ENCODE measurements at regions not wholly inside any gene's neighbourhood (a gene's known extent, or its start where the extent isn't known, plus 50 kb on each side); places are given as distances from the start of the nearest gene placed in this dataset.

DNA sequence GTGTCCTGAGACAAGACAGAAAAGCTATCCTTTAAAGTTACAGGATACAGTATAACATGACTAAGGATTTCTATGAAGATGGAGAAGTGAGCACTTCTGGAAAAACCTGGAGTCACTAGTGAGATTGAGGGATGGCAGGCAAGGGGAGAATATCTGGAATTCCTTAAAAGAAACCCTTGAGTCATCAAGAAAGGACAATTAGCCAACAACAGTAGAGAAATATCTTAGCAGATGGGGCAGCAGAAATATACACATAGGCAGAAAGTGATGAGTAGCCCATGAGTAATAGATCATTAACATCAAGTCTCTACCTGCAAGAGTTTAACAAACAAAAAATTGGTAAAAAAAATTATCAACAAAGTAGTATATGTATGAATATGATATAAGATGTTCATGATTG, 858.8 kb upstream of the FRG1 start:
- H4K20me1 ChIP-seq (ENCODE audit: insufficient read depth): no peaks in the 10 kb centered on the region
- TF ChIP-seq CTCF (conservative IDR thresholded peaks at IDR 0.05; ENCODE audit: low read depth, low read length): no peak
- no peaks in the 10 kb centered on the region for H3K27me3 ChIP-seq (ENCODE audit: insufficient read depth, low read depth)
- no peak overlapping the region for H3K27ac ChIP-seq
- H3K4me1 ChIP-seq (ENCODE audit: low read depth, poor library complexity, severe bottlenecking): no peaks in the 10 kb centered on the region
- H3K79me2 ChIP-seq (ENCODE audit: insufficient read depth, low read depth): no peaks in the 10 kb centered on the region
- no peak overlapping the region for H2AFZ ChIP-seq (ENCODE audit: low read depth)
- H3K4me3 ChIP-seq (IDR thresholded peaks at IDR 0.05; ENCODE audit: insufficient read depth, low read depth, low read length): no peak overlapping the region
- no peak overlapping the region for H3K9ac ChIP-seq
- no peak overlapping the region for H3K4me2 ChIP-seq
- no peaks in the 10 kb centered on the region for H3K36me3 ChIP-seq (ENCODE audit: insufficient read depth)

GRCh38 chr4:189083769-189084168, 856.9 kb upstream of the FRG1 start:
- no peaks in the 10 kb centered on the region for H3K79me2 ChIP-seq (ENCODE audit: insufficient read depth, low read depth)
- H3K36me3 ChIP-seq (ENCODE audit: insufficient read depth): no peaks in the 10 kb centered on the region
- H3K4me3 ChIP-seq (IDR thresholded peaks at IDR 0.05; ENCODE audit: insufficient read depth, low read depth, low read length): no peak overlapping the region
- no peak overlapping the region for H3K9ac ChIP-seq
- H2AFZ ChIP-seq (ENCODE audit: low read depth): no peak overlapping the region
- no peak for TF ChIP-seq CTCF (conservative IDR thresholded peaks at IDR 0.05; ENCODE audit: low read depth, low read length)
- H4K20me1 ChIP-seq (ENCODE audit: insufficient read depth): no peaks in the 10 kb centered on the region
- no peak overlapping the region for H3K27ac ChIP-seq
- H3K27me3 ChIP-seq (ENCODE audit: insufficient read depth, low read depth): no peaks in the 10 kb centered on the region
- H3K4me1 ChIP-seq (ENCODE audit: low read depth, poor library complexity, severe bottlenecking): no peaks in the 10 kb centered on the region
- H3K4me2 ChIP-seq: no peak overlapping the region

GRCh38 chr4:189084671-189085070, 856.0 kb upstream of the FRG1 start:
- H4K20me1 ChIP-seq (ENCODE audit: insufficient read depth): no peaks in the 10 kb centered on the region
- H3K4me2 ChIP-seq: no peak overlapping the region
- no peak for TF ChIP-seq CTCF (conservative IDR thresholded peaks at IDR 0.05; ENCODE audit: low read depth, low read length)
- H3K36me3 ChIP-seq (ENCODE audit: insufficient read depth): no peaks in the 10 kb centered on the region
- H3K4me3 ChIP-seq (IDR thresholded peaks at IDR 0.05; ENCODE audit: insufficient read depth, low read depth, low read length): no peak overlapping the region
- H3K4me1 ChIP-seq (ENCODE audit: low read depth, poor library complexity, severe bottlenecking): no peaks in the 10 kb centered on the region
- no peak overlapping the region for H2AFZ ChIP-seq (ENCODE audit: low read depth)
- H3K27ac ChIP-seq: no peak overlapping the region
- H3K9ac ChIP-seq: no peak overlapping the region
- no peaks in the 10 kb centered on the region for H3K27me3 ChIP-seq (ENCODE audit: insufficient read depth, low read depth)
- H3K79me2 ChIP-seq (ENCODE audit: insufficient read depth, low read depth): no peaks in the 10 kb centered on the region

GRCh38 chr4:189087971-189088370, 852.7 kb upstream of the FRG1 start:
- Histone ChIP-seq H3K27ac (no peak overlapping the region), H3K4me1 (ENCODE audit: low read depth, poor library complexity, severe bottlenecking) (peaks cover 5% of the 10 kb centered on the region), H3K36me3 (ENCODE audit: insufficient read depth) (no peaks in the 10 kb centered on the region), H4K20me1 (ENCODE audit: insufficient read depth) (no peaks in the 10 kb centered on the region), H3K9ac (no peak overlapping the region), H3K79me2 (ENCODE audit: insufficient read depth, low read depth) (no peaks in the 10 kb centered on the region), H2AFZ (ENCODE audit: low read depth) (no peak overlapping the region), H3K4me3 (IDR thresholded peaks at IDR 0.05; ENCODE audit: insufficient read depth, low read depth, low read length) (no peak overlapping the region), H3K4me2 (no peak overlapping the region), H3K27me3 (ENCODE audit: insufficient read depth, low read depth) (no peaks in the 10 kb centered on the region)
- TF ChIP-seq CTCF (conservative IDR thresholded peaks at IDR 0.05; ENCODE audit: low read depth, low read length): no peak

DNA sequence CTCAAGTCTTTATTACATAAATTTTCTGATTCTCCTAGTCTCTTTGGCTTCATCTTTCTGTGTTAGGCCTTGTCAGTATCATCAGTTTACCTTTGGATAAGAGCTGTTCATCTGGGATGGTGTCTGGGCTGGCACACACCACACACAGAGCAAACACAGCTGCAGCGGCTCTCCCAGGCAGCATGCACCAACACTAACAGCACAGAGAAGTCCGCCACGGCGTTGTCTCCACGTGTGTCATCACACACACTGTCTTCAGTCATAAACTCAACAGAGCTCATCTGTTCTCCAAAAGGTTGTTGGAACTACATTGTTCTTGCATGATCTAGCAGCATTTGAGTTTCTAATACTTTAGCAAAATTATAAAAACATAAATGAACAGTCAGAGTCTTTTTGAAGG, 851.9 kb upstream of the FRG1 start:
- H3K27me3 ChIP-seq (ENCODE audit: insufficient read depth, low read depth): no peaks in the 10 kb centered on the region
- H3K4me1 ChIP-seq (ENCODE audit: low read depth, poor library complexity, severe bottlenecking): peaks cover 6% of the 10 kb centered on the region
- TF ChIP-seq CTCF (conservative IDR thresholded peaks at IDR 0.05; ENCODE audit: low read depth, low read length): no peak
- H3K9ac ChIP-seq: no peak overlapping the region
- no peaks in the 10 kb centered on the region for H3K36me3 ChIP-seq (ENCODE audit: insufficient read depth)
- H3K27ac ChIP-seq: no peak overlapping the region
- H3K4me2 ChIP-seq: no peak overlapping the region
- no peaks in the 10 kb centered on the region for H3K79me2 ChIP-seq (ENCODE audit: insufficient read depth, low read depth)
- no peak overlapping the region for H2AFZ ChIP-seq (ENCODE audit: low read depth)
- H4K20me1 ChIP-seq (ENCODE audit: insufficient read depth): no peaks in the 10 kb centered on the region
- H3K4me3 ChIP-seq (IDR thresholded peaks at IDR 0.05; ENCODE audit: insufficient read depth, low read depth, low read length): no peak overlapping the region
